SHP77 (cell line): ENCODE measurements at regions not wholly inside any gene's neighbourhood (a gene's known extent, or its start where the extent isn't known, plus 50 kb on each side); places are given as distances from the start of the nearest gene placed in this dataset.

Experiments
- DNase-seq, 2 experiments: peaks; one replicate each; lab custom pipeline; 2025; lab: John Stamatoyannopoulos, UW

- no peak for DNase-seq
These were observed 51.4 kb upstream of the NPVF start for GRCh38 chr7:25279705-25280104.

GRCh38 chr7:25280181-25280580 lies 51.9 kb upstream of the NPVF start:
- DNase-seq: no peak

DNA sequence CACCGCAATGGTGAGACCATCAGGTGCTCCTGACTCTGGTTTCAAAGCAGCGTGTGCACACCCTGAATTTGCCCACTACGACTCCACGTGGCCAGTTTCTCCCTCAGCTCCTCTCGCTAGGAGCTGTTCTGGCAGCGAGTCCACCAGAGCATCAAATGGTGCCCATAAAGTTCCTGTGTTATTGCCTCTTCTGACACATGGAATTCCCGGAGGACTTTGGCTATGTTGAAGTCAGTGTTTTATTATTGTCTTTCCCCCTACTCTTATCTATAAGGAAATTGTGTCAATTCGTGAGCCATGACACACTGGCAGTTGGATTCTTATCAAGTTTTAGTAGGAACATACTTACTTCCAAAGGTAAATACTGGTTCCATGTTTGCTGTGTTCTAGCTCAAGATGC lies 53.9 kb upstream of the NPVF start:
- no peak for DNase-seq

- no peak for DNase-seq
These were observed 58.5 kb upstream of the NPVF start for GRCh38 chr7:25286756-25287155.

GRCh38 chr7:25287291-25287690 lies 59.0 kb upstream of the NPVF start:
- no peak for DNase-seq

DNA sequence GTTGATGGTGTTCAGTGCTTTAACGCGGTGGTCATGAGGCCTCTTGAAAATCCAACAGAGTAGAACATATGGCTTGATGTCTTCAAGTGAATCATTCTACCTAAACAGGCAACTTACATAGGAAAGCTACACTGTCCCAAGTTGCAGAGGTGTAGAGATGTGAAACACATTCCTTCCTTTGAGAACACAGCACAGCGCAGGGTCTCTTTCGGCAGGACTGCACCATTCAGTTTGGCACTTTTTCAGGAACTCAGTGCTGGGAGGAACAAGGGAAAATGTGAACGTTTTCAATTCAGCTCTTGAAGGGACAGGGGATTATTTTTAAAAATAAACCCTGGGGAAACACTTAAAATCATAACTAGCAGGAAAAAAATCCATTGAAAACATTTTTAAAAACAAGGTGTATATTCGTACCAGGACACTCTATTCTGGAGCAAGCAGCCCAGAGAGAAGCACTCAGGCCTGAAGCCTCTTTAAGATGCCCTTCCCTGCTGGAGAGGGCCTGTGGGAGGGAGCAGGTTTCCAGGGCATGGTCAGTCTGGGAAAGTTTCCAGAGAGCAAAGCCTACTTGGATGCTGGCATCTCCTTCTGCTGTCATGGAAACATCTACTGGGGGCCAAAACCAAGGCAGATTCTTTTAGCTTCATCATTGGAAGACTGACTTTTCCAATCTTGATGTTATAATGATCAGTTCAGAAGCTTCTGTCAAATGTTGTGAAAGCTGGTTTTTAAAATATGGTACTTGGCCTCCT lies 60.4 kb upstream of the NPVF start:
- no peak for DNase-seq

DNA sequence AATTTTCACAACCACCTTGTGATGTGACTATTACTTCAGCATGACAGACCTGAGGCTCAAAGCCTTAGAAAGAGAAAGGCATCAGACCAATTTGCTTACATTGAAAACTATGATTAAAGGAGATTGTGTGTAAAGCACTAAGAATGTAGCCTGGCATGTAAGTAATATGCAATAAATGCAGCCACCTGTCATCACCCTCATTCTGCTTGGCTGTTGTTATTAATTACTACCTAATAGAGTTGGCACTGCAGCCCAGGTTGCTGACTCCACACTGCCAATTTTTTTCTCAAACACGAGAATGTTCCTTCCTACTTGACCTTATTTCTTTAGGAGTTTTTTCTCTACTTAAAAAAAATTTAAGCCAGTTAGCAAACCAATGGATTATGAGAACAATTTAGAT lies 61.2 kb upstream of the NPVF start:
- no peak for DNase-seq

- DNase-seq: no peak
These were observed 66.3 kb upstream of the NPVF start for GRCh38 chr7:25294624-25295023.

DNA sequence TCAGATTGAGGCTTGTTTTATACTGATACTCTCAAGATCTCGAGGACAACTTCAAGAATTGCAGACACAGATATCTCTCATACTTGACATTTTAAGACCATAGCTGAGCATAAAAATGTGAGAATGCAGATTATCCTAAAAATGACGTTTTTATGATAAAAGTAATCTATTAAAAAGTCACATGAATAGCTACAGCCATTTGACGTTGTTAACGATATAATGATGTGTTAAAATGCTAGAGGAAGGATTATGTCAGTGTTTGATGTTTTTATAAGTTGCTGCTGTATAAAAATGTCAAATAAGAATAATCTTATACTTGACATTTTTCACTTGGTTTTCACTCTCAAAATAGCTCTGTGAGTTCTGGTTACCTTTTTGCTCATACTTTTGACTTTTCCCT lies 67.1 kb upstream of the NPVF start:
- DNase-seq: no peak

- no peak for DNase-seq
These were observed 67.8 kb upstream of the NPVF start for GRCh38 chr7:25296086-25296485.

- DNase-seq: no peak
These were observed 69.0 kb upstream of the NPVF start for GRCh38 chr7:25297278-25297677.

- DNase-seq: no peak
These were observed 75.2 kb upstream of the NPVF start for GRCh38 chr7:25303281-25304181.

DNA sequence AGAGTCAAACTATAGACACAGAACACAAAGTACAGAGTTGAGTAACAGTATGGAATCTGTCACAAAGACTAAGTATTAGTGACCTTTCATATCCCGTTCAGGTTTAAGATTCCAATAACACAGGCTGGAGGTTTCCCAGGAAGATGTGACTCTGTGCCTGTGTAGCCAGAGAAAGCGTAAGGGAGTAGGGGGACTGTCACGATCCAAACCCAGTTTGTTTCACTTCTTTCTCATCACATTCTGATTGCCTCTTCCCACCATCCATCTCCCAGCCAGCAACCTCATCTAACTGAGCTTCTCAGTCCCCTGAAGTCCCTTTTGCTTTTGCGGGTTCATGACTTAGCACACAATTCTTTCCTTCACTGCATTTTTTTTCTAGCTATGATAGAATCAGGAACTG lies 76.4 kb upstream of the NPVF start:
- no peak for DNase-seq

DNA sequence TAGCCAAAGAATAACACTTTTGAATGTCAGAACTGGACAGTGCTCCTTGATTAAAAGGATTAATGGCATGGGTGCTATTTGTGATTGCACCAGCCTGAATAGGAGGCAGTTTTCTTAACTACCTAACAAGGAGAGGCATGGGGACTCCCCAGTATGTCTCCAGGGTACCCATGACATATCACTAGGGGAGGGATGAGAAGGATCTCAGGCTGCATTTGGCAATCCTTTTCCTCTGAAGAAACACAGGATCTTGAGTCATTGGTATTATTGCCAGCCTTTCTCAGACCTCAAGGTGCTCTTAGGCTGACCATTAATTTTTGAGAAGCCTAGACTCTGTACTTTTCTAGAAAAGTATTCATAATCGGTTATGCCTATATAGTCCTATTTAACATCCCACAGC lies 77.5 kb upstream of the NPVF start:
- DNase-seq: no peak

DNA sequence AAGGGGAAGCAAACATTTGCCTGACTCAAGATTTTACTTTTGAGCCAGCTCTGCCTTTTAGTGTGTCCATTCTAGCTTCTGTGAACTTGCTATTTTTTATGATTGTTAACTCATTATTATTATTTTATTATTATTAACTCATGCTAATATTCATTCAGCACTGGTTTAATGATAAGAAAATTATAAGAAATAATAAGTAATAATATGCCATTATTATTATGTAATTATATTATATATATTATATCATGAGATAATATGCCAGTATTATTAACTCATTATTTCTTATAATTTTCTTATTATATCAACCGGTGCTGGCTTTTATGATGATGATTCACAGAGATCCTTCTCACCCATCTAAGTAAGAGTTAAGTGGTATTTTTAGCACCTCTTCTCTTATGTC lies 79.3 kb upstream of the NPVF start:
- DNase-seq: no peak

GRCh38 chr7:25308246-25308645 lies 80.0 kb upstream of the NPVF start:
- DNase-seq: no peak

DNA sequence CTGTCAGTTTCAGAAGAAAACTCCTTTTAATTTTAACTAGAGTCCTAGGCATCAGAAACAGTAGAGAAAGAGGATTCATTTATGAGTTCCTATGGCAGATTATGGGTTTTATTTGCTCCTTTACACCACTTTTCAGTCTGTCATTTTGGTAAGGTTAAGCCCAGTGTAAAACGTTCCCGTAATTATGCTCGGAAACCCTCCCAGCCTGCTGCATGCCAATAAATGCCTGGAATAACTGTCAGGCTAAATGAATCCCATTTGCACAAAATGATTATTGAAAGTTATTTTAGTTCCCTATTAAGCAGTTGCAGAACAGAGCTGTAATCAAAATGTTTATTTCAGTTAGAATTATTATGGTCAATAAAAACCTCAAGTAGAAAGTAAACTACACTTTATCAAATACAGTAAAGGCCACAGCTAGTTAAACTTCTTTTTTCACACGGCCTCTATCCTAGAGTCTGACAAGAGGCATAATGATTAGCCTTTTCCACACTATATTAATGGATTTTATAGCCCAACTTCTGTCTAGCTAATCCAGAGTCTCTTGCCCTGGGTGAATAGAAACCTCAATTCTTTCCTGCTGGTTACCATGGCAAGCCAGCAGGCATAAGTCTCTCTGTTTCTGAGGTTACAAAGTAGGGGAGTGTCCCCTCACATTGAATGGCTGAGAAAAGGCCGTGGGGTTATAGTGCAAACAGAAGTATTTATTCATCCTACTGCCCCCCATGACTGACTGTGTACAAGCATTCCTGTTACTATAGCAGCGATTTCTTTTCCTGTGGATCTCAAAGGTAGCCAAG lies 80.8 kb upstream of the NPVF start:
- DNase-seq: no peak

GRCh38 chr7:25310896-25311295 lies 82.6 kb upstream of the NPVF start:
- no peak for DNase-seq

DNA sequence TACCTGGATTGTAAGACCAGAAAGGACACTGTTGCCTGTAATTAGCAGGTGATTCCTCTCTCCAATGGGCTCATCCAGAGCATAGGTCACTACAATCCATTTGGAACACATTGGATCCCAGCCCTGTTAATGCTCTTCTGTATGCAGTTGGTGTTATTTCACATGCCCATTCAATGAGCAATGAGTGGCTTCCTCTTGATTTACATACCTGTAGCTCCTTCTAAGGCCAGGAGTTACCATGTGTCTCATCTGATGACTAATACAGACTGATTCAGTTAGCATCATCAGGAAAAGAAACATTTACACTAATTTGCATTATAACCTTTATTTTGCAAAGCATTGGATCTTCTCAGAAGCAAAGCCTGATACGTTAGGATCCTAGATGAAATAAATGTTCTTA lies 83.1 kb upstream of the NPVF start:
- DNase-seq: no peak

- no peak for DNase-seq
These were observed 84.7 kb upstream of the NPVF start for GRCh38 chr7:25312968-25313367.

GRCh38 chr7:25313526-25313925 lies 85.2 kb upstream of the NPVF start:
- DNase-seq: no peak

DNA sequence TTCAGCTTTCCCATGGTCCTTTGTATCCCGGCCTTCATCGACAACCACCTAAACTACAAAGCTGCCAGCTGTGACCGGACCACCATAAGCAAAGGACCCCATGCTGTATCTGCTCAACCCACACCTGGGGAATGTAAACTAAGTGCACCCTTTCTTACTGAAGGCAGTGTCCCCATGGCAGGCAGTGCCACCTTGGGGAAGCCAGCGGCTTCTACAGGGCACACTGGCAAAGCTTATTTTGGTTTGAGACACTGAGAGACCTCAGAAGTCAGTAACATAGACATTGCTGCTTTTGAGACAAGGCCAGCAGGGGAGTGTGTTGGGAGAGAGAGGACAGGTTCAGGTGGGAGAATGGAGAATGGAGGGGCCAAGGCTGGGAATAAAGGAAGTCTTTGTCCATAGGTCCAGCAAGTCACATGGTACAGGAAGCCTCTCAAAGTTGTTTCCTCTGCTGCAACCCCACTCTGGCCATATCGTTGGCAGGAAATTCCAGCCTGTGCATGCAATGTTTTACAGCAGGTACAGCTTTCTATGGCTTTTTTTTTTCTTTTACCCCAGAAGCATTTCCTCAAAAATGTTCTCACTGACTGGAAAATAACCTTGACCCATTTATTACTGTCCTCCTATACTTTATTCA lies 85.9 kb upstream of the NPVF start:
- peak; percentile 82 to 89 for DNase-seq
